Stimulated activated CD8-positive, alpha-beta memory T cell treated with anti-CD3 and anti-CD28 coated beads, Interleukin-15, amount 100 ng/mL, for 48 hours (primary cell): ENCODE measurements at regions not wholly inside any gene's neighbourhood (a gene's known extent, or its start where the extent isn't known, plus 50 kb on each side); places are given as distances from the start of the nearest gene placed in this dataset.

Experiments used
- DNase-seq, 2 donors: peaks; one replicate each; pipeline ENCODE4 v3.0.0-alpha.2; 2020; ENCODE audit warnings: low read depth in 2 of 2

DNA sequence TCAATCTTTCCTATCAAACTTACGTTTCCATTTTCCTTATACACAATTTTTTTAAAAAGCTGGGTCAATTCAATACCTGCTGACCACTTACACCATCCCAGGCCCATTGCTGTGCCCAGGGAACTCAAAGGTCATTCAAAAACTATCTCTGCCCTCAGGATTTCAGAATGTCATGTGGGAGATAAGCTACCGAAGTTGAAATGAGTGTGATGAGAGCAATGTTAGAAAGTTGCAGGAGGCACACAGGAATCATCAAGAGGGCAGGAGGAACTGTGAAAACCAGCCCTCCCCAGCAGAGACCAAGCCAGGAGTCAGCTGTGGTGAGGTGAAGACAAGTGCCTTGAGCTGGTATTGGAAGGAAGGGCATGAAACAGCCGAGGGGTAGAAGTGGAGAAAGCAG, 195.9 kb downstream of the HS3ST3A1 start:
- no peak for DNase-seq

DNA sequence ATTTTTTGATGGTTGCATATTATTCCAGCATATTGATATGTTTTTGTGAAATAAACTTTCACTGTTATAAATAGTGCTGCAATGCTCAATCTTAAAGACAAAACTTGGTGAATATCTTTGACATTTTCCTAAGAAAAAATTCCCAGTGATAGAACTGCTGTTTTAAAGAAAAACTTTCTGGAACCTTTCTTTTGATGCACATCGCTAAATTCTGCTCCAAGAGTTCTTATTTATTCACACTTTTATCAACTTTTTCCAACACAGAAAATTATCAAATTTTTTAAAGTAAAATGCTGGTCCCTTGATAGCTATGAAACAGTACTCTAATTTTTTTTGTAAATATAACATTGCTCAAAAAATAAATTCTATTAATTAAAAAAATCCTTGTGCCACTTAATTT, 196.6 kb downstream of the HS3ST3A1 start:
- DNase-seq: no peak

DNA sequence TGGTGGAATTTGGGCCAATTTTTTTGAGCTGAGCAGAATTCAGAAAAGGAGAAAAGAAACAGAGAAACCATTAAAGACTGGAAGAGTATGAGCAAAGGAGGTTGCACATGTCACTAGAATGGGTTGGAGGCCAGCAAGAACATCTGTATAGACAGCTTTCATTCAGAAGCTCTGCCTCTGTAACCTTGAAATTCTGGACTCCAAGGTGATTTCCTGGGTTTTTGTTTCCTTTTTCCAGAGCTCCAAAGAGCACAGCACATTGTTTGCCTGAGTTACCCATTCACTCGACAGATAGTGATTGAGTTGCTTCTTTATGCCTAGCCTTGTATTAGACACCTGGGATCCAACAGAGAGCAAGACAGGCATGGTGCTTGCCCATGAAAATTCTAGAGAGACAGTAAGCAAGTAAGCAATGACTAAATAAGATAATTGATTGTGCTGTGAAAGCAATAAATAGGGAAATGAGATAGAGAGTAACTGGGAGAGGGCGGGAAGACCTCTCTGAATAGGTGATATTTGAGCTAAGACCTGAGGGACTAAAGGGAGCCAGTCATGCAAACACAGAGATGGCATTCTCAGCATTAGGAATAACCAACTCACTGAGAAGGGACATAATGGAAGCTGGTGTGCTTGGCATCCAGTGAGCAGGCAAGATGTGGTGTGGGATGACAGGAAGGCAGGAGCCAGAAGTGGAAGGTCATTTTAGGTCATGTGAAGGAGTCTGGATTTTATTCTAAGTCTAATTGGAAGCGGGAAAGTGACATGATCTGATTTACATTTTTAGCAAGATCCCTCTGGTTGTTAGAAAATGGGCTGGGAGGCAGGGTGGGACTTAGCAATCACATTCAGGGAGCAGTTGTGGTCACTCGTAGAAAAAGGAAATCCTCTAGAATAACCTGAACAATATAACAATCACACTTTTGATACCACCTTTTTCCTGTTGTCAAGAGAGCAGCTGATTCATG, 197.5 kb downstream of the HS3ST3A1 start:
- DNase-seq: no peak

DNA sequence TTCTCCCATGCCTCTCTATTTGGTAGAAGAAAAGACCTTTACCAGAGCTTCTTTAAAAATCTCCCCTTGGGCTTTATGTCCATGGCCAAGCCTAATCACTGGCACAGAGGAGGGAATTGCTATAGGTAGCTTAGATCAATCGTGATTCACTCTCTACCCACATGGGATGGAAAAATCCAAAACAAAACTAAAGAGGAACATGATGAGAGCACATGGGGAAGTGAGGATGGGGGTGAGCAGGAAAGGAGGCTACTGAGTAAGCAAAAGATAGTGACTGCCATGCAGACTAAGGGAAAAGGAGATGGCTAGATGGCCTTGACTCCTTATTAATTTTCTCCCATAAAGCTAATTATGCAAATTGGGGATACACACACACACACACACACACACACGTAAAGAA, 201.2 kb downstream of the HS3ST3A1 start:
- no peak for DNase-seq

DNA sequence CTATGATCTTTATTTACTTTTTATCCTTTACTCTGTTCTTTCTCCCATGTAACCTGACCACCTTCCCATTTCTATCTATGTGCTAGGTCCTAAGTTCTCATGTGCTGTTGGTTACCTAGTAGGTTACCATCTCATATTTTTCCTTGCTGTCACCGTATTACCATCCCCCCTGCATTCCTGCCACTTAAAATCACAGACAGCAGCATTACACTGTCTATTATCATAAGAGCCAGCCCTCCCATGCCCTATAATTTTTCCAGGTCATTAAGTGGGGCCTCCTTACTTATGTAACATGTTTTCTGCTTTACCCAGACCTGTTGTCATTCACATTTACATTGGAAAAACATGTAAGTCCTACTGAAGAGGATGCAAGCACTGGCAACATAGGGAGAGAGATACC, 202.9 kb downstream of the HS3ST3A1 start:
- no peak for DNase-seq

DNA sequence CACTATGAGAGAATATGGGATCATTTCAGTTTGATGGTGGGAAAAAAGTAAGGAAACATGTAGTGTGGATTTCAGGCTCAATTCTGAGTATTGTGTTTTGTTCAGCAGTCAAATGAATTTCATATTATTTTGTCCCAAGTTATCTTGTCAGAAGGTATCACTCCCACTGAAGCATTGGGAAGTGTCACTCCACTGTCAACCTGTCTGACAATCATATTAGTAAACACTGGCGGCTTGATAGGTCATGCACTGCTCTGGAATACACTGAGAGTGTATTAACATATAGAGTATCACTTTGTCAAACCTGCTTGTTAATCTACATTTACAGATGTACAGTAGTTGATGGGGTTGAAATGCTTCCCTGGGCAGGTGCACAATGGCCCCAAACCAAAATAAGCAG, 203.6 kb downstream of the HS3ST3A1 start:
- DNase-seq: no peak

DNA sequence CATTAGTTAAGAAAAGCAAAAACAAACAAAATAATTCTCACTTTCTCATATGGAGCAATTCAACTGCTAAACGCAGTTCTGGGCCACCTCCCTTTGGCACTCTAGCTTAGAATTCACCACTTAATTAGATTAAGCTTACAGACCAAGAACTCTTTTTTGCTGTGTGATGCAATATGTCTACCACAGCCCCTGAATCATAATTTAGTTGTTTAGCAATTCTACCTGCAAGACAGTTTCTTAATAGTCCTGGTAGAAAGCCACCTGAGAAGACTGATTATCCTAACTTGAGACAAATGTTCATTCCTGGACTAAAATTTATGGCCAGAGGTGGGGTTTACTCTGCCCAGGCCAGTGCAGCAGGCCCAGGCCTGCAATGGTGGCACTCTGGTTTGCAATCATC, 205.9 kb downstream of the HS3ST3A1 start:
- DNase-seq: no peak

DNA sequence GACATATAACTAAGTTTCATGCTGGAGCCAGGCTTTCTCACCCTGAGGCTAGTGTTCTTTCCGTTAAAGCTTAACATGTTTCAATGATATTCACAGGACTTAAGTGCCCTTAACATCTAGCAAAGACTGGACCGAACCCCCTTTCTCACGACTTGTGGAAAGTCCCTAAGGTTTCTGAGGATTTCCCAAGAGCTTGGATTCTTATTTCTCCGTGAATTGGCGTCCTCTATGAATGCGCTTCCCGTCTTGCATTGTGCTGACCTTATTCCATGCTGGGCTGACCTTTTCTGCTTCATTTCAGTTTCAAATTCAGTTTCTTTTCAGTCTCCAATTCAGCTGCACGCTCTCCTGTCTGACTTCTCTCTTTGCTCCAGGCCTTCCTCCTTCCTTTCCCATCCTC, 206.4 kb downstream of the HS3ST3A1 start:
- DNase-seq: no peak

DNA sequence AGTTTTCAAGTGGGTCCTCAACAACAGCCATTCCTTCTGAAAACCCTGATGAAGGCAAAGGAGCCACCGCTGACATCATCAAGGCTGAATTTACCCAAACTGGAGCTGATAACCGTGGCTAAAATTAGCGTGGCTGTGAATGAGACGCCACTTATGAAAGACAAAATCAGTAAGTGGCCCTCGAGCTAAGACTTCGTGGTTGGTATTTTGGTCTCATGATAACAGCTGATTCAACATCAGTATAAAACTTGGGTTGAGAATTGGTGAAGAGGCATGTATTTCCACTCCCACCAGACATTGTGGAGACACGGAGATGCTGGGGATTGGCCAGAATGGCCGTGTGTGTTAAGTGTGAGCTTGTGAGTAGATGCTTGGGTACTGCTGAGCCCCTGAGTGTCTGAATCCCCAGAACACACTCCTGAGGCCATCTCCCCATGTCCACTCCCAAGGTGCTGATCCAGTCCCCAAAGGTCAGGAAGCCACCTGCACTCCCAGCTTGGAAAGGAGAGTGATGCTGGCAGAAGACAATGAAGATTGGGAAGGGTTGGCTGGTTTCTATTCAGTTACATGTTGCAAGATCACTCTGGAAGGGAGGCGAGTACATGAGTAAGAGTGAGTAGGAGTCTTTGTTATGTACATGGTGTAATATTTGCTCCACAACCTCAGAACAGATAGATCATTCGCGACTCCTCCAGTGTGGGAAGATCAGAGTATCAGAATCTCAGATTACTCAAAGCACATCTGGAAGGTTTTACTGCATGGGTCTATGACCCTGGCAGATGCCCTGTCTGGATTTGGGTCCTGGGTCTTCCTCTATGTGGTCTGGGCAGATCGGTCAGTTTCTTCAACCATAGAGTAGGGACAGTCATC, 207.7 kb downstream of the HS3ST3A1 start:
- no peak for DNase-seq

DNA sequence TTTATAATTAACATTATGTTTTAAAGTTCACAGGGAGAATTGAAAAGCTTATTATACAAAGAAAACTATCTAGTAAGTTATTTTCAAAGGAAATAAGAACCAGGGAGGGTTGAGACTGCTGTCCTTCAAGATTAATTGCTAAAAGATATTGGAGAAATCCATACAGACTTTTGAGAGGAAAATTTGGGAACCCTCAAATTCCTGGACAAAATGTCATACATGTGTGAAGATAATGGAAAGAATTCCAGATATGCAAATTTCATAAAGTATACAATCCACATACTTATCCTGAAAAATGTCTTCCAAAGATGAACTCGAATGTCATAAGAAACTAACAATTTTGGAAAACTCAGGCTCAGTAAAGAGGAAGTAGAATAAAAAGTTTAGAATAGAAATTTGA, 213.8 kb downstream of the HS3ST3A1 start:
- DNase-seq: no peak

DNA sequence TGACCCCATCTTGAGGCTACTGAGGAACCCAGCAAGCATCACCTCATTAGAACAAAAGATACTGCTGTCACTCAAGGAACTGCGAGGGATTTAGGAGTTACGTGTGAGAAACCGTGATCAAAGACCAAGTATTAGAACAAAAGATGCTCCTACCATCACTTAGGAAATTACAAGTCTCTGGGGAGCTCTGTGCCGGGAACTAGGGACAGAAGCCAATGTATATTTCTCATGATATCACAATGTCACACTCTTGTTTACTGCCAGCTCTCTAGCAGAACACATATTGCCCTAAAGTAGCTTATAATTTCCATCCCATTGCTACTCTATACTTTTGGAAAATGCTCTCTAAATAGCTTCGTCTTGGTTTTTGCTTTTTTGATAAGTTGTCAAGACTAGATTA, 214.5 kb downstream of the HS3ST3A1 start:
- no peak for DNase-seq

DNA sequence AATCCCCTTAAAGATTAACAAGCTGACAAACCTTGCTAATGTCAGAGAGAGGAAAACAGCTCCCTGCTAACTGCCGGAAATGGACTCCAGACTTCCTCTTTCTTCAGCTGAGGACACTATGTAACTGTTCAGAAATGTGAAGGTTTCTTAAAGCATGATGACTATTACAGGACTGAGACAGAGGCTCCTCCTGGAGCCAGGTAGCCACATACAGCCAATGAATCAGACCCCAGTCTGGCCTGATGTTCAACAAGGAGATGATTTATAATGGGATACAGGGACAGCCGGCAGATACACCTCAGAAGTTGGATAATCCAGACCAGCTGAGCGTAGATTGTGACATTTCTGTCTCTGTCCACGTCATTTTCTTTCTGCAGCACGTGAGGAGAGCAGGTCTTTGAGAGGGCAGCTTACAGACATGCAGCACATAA, 216.2 kb downstream of the HS3ST3A1 start:
- DNase-seq: no peak

DNA sequence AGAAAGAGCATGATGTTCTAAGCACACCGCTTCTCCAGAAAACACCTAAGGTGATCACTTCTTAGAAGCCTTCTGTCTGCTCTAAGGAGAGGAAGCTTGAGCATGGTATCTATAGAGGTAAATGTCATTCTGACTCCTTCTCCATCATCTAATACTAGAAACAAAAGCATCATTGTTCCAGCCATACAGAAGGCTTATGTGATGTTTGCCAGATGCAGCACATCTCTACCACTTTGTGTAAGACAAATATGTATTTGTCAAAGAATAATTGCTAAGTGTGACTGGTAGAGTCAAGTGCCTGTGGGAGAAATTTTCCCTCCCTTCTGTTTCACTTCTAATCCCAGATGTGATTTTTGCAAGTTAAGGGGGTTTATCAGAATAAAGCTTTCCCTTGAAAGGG, 217.1 kb downstream of the HS3ST3A1 start:
- no peak for DNase-seq

DNA sequence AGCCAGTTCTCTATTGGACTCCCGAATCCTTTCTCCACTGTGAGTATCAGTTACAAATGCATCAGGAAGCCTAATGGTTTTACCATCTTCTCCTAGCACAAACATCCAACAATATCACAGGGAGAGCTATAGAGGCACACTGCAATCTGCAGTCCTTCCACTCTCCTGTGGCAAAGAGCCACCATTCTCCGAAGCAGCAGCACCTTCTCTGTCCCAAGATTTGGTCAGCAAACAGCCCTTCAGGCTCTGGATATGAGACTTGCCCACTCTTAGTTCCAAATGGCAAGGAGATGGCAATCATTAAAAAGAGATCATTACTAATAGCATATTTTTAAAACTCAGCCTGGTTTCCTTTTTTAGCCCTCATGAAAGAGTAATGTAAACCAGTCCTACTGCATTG, 223.4 kb downstream of the HS3ST3A1 start:
- no peak for DNase-seq

DNA sequence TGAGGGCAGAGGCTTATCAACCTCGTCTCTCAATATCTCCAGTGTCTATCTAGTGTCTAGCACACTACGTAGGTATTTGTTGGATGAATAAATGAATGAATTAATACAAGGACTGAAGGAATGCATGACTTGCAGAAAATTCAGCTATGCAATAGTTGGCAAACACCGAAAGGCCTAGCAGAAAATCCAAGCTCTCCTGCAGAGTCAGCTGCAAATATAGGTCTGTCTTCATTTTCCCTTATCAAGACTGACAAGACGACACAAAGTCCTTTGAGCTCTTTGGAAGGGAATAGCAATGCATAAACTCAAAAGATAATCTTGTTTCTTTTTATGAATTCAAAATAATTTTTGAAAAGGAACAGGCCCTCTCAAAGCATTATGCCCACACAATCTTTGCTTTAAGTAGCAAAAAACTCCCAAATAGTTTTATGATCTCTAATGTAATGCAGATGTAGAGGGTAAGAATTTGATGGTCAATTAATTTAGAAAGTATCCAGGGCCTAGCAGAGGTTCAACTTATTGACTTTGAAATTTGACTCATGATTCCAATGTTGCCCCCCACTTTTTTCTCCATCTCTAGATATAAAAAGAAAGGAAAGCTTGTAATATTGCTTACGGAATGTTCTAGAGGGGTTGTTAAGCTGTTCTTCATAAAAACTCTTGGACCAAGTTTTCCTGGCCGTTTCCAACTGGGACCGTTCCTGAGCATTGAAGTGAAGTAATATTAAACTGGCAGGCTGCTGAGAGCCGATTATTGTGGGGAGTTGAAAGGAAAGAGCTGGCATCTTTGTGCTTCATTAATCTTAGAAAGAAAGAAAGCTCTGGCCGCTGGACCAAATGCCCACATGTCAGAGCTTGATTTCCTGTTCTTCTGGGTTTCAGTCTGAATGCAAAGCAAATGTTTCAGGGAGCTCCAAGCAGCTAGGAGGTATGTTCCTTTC, 227.3 kb downstream of the HS3ST3A1 start:
- no peak for DNase-seq

DNA sequence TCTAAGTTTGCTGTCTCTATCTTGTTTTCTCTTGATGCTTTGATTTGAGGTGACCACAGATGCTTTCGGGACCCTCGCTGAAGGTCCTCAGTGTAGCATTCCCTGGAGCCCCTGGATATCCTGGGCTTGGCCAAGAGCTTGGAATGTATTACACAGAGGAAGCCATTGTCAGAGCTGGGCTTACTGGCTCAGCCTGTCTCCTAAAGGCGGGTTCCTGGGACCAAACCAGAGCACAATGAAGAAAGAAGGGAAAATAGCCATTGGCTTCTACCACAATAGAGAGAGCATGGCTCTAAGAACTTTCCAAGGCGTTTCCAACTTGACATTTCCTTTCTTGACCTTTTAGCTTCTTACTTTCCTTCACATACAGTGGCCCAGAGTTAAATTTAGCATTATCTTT, 229.3 kb downstream of the HS3ST3A1 start:
- DNase-seq: no peak

DNA sequence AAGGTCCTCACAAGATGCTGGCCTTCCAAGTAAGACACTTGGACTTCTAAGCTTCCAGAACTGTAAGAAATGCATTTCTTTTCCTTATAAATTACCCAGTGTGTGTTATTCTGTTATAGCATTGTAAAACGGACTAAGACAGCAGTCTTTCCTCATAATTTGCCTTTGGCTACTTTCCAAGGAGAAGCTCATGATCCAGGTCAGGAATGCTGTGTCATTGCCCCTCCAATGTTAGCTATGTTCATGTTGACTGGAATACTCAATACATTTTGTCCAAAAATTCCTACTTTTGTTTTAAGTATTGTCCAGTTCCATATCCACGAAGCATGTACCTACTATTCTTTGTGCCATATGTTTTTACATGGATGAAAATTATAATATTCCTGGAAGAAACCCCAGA, 234.6 kb downstream of the HS3ST3A1 start:
- DNase-seq: no peak

DNA sequence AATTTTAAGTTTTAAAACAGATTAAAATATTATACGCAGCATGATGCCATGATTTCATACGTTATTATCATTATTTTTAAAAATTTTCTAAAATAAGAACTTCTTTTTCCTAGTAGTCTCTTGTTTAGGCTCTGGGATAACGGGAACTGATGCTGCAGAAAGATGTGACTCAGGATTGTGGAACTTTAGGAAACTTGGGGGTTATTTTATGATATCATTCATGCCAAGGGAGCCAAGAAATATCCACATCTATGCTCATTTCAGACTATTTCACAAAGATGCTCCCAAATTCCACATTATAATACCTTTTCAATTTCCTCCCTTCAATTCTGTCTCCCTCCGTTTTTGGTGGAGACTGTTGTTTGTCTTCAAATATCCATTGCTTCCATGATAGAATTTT, 236.4 kb downstream of the HS3ST3A1 start:
- no peak for DNase-seq

DNA sequence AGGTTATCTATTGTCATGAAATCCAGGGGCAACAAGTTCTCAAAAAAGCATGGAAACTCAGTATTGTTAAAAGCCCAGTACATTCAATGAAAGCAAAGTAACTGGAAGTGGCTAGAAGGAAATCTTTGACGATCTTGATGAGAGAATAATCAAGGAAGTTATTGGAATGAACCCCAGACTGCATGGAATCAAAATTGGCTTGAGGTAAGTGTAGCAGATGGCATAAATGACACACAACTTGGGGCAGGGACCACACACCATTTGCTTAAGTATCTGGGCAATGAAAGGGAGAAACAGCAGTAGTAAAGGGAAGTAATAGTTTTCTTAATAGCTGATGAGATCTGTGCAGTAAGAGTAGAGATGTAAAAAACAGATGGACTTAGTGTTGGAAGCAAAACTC, 238.0 kb downstream of the HS3ST3A1 start:
- DNase-seq: no peak

DNA sequence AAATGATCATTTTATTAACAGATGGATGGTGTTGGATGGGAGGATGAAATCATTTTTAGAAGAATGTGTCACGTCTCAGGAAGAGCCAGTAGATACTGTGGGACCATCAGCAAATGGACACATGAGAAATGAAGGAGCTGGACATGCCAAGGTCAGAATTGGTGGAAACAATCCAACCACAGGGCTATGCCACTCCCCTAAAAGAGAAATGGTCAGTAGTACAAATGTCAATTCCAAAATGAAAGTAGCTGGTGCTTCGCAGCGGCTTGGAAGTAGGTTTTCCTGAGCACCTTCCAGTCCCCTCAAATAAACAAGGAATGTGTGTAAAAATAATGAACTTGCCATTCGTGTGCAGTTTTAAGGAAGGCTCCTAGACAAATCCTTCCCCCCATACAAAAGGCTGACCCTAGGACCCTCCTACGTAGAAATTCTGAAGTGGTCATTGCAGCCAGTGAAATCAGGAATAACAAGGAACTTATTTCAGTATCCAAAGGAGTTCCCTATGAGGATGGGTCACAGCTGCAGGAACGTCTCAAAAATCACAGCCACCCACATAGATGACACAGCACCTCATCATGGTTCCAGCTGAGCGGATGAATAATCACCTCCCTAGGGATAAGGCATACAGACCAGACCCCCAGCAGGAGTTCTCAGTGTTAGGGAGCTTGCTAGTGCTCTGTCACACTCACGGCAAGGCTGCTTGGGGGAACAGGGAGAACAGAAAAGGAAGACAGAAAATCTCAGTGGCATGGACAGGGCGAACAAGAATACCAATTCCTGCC, 239.2 kb downstream of the HS3ST3A1 start:
- no peak for DNase-seq

DNA sequence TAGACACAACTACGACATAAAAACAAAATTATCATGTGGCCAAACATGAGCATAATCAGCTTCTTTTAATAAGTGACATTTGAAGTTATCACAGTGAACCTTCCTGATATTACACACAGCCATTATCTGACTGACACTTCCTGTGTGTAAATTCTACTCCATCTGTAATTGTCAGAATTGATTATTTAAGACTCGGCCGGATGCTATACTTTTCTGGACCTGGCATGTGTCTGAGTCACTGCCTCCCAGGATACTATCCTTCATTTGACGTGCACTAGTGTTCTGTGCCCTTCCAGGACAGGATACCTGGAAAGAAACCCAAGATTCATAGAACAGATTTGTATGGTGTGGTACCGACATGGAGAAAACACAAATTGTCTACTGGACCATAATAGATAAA, 242.0 kb downstream of the HS3ST3A1 start:
- DNase-seq: no peak
